HFFc6 (cell line): ENCODE measurements at regions not wholly inside any gene's neighbourhood (a gene's known extent, or its start where the extent isn't known, plus 50 kb on each side); places are given as distances from the start of the nearest gene placed in this dataset.
"Not testable (repeated sequence)": the region's sequence is repeated elsewhere in the genome, so short reads cannot be mapped to it uniquely, and the experiment has no call there.

Source experiments
- DNase-seq: peaks from one replicate; pipeline ENCODE4 v3.0.0-alpha.2; 2018
- H3K27ac Mint-ChIP-seq: 2 replicates; pipeline ENCODE4 v1.8.0; 2020; ENCODE audit warnings: mild to moderate bottlenecking, mixed read lengths
- H3K27me3 Mint-ChIP-seq: 2 replicates; pipeline ENCODE4 v1.8.0; 2021; ENCODE audit warnings: mild to moderate bottlenecking, moderate library complexity, mixed read lengths; ENCODE audit not compliant: insufficient read depth
- H3K36me3 Mint-ChIP-seq: 2 replicates; pipeline ENCODE4 v1.8.0; 2021; ENCODE audit warnings: low read depth, mixed read lengths
- H3K4me1 Mint-ChIP-seq: 2 replicates; pipeline ENCODE4 v1.8.0; 2020; ENCODE audit warnings: low read depth, mixed read lengths
- H3K4me3 Mint-ChIP-seq: 2 replicates; pipeline ENCODE4 v1.8.0; 2020; ENCODE audit warnings: mild to moderate bottlenecking, moderate library complexity, mixed read lengths
- H3K9me3 Mint-ChIP-seq: 2 replicates; pipeline ENCODE4 v1.8.0; 2020; ENCODE audit warnings: mild to moderate bottlenecking, mixed read lengths
- TF ChIP-seq, protein P1 (sequence below): fragments of 200-600 bp; sonication (generic); IDR thresholded peaks from 2 replicates; pipeline ENCODE4 v1.5.0; 2021; ENCODE audit warnings: antibody characterized with exemption, mild to moderate bottlenecking

DNA sequence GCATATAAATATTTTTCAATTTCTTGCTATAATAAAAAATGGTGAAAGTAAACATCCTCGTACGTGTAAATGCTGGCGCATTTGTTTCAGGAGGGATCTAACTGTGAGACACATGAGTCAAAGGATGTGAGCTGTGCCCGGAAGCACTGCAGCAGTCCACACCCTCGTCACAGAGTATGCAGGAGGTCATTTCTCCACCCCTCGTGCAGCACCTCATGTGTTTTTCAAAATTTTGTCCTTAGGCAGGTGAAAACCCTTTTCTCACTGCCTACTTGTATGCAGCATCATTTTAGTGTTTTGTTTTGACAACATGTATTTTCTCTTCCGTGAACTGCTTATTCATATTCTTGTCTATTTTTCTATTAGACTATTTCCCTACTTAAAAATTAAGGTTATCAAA is 162.7 kb downstream of the AVL9 start:
- Mint-ChIP-seq H3K27me3 (no peaks in the 10 kb centered on the region), H3K36me3 (no peaks in the 10 kb centered on the region), H3K4me3 (no peak overlapping the region; the same call in 1 of the 2 replicates), H3K4me1 (peaks cover 29% of the 10 kb centered on the region), H3K9me3 (no peaks in the 10 kb centered on the region), H3K27ac (peak overlapping the region; percentile 4; the same call in 1 of the 2 replicates)
- DNase-seq = peak; percentile 1
- TF ChIP-seq, protein P1, sequence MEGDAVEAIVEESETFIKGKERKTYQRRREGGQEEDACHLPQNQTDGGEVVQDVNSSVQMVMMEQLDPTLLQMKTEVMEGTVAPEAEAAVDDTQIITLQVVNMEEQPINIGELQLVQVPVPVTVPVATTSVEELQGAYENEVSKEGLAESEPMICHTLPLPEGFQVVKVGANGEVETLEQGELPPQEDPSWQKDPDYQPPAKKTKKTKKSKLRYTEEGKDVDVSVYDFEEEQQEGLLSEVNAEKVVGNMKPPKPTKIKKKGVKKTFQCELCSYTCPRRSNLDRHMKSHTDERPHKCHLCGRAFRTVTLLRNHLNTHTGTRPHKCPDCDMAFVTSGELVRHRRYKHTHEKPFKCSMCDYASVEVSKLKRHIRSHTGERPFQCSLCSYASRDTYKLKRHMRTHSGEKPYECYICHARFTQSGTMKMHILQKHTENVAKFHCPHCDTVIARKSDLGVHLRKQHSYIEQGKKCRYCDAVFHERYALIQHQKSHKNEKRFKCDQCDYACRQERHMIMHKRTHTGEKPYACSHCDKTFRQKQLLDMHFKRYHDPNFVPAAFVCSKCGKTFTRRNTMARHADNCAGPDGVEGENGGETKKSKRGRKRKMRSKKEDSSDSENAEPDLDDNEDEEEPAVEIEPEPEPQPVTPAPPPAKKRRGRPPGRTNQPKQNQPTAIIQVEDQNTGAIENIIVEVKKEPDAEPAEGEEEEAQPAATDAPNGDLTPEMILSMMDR = no peak

DNA sequence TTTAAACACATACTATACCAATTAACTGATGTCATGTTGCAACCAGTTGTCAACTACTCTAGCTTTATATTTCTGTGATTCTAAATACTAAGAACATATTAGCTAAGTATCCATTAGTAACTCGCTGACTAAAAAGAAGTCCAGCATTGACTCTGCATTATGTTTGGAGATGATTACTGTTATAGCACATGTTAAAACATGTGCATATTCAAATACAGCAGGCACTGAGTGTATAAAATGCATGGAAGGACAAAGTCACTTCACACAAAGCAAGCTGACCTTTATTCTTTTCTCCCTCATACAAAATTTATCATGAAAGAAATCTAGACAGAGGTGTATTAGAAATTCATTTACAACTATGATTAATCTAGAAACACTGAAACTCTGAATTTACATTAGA is 159.3 kb downstream of the AVL9 start:
- not testable (repeated sequence) for H3K27me3 Mint-ChIP-seq, H3K36me3 Mint-ChIP-seq, H3K27ac Mint-ChIP-seq, H3K4me3 Mint-ChIP-seq, H3K9me3 Mint-ChIP-seq, DNase-seq
- peaks cover 19% of the 10 kb centered on the region for H3K4me1 Mint-ChIP-seq

DNA sequence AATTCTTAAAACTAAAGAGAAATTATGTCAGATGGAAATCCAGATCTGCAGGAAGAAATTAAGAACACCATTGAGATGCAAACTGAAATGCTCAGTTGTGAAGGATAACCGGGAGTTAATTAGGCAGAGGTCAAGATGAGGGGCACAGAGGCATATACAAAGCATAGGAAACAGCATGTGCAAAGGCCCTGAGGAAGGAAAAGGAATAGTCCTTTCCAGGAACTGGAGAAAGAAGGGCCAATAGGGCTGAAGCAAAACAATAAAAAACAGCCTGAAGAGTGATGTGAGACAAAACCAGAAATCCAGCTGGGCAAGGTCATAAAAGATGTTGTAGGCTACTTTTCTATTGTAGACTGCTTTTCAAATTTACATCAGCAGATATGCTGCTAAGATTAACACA is 155.1 kb downstream of the AVL9 start:
- not testable (repeated sequence) for H3K4me1 Mint-ChIP-seq, H3K36me3 Mint-ChIP-seq, H3K4me3 Mint-ChIP-seq, H3K27ac Mint-ChIP-seq, H3K9me3 Mint-ChIP-seq, DNase-seq, H3K27me3 Mint-ChIP-seq

DNA sequence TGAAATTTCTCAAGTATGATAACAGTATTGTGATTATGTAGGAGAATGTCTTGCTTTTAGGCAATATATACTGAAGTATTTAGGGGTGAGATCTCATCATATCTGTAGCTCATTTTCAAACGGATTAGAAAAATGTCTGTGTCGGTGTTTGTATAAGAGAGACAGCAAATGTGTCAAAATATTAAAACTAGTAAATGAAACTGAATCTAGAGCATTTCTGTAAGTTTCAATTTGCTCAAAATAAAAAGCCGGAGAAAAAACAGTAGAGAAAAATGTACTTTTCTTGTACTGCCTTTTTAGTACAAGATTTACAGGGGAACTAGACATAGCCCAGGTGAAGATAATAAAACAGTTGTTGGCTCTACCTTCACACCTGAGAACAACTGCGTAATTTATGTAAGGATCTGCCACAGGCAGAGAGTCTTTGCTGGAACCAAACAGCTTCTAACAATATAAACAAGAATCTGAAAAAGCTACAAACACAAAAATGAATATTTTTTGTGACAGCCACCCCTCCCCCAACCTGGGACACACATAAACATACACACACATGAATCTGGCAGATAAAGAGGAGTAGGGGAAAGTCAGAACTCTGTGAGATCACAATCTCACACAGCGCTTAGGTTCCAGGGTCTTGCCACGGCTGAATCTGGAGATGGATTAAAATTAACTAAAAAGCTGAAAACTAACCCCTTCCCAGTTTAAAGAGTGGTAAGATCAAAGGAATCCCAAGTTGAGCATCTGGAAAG is 153.3 kb downstream of the AVL9 start:
- no peak overlapping the region for H3K4me3 Mint-ChIP-seq
- no peak overlapping the region for H3K27ac Mint-ChIP-seq
- no peak for DNase-seq
- no peaks in the 10 kb centered on the region for H3K4me1 Mint-ChIP-seq
- TF ChIP-seq, protein P1 = no peak
- no peaks in the 10 kb centered on the region for H3K27me3 Mint-ChIP-seq
- no peaks in the 10 kb centered on the region; the same call in 1 of the 2 replicates for H3K36me3 Mint-ChIP-seq
- no peaks in the 10 kb centered on the region for H3K9me3 Mint-ChIP-seq

DNA sequence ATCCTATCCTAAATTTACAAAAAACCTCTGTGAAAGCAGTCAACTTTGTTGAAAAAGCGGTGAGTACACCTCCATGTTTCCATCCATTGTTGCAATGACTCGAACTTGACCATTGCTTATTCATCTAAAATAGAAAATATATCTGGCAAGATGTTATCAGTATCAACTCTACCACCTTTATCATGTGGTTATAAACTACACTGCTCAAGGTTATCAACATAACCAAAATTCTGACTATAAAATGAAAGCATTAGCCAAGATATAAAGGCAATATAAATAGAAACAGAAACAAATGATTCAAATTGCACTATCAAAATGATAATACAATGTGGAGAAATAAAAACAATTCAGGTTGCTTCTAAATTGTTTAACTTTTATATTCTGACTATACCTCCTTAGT is 150.0 kb downstream of the AVL9 start:
- not testable (repeated sequence) for H3K36me3 Mint-ChIP-seq, H3K4me1 Mint-ChIP-seq, H3K4me3 Mint-ChIP-seq, H3K27me3 Mint-ChIP-seq, H3K9me3 Mint-ChIP-seq, H3K27ac Mint-ChIP-seq, DNase-seq

DNA sequence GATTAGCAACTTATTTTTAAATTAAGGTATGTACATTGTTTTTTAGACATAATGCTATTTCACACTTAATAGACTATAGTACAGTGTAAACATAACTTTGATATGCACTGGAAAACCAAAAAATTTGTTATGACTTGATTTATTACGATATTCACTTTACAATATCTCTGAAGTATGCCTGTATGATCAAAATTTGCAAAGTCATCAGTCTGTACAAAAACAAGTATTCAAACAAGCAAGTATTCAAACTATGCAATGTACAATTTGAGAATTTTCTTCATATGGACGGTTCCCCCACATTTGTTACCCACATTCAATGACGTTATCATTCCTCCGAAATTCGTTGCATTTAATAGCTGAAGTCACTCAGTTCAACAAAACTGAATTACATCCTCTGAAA is 147.9 kb downstream of the AVL9 start:
- no peaks in the 10 kb centered on the region for H3K9me3 Mint-ChIP-seq
- no peaks in the 10 kb centered on the region for H3K4me1 Mint-ChIP-seq
- no peaks in the 10 kb centered on the region; the same call in 1 of the 2 replicates for H3K36me3 Mint-ChIP-seq
- no peak for DNase-seq
- TF ChIP-seq, protein P1 = no peak
- H3K4me3 Mint-ChIP-seq = no peak overlapping the region
- H3K27me3 Mint-ChIP-seq = no peaks in the 10 kb centered on the region
- no peak overlapping the region for H3K27ac Mint-ChIP-seq

DNA sequence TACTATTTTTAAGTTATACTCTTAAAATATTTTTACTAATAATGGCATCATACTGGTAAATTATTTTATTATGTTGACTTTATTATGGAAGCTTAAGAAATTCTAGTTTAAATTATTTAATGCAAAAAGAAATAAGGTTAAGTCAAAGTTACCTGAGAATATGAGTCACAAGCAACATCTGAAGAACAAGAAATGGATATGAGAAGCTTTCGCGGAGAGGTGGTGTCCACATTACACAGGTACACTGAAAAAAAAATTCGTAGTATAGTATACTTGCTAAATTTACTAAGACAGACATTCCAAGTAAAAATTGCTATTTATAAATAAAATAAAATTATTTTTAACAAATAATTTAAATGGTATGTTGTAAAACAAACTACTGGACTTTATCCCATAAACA is 143.8 kb downstream of the AVL9 start:
- peaks cover 12% of the 10 kb centered on the region for H3K36me3 Mint-ChIP-seq
- no peak overlapping the region for H3K4me3 Mint-ChIP-seq
- no peaks in the 10 kb centered on the region for H3K27me3 Mint-ChIP-seq
- no peaks in the 10 kb centered on the region for H3K4me1 Mint-ChIP-seq
- H3K9me3 Mint-ChIP-seq = peaks cover 12% of the 10 kb centered on the region
- no peak overlapping the region for H3K27ac Mint-ChIP-seq
- TF ChIP-seq, protein P1 = no peak
- DNase-seq = no peak

DNA sequence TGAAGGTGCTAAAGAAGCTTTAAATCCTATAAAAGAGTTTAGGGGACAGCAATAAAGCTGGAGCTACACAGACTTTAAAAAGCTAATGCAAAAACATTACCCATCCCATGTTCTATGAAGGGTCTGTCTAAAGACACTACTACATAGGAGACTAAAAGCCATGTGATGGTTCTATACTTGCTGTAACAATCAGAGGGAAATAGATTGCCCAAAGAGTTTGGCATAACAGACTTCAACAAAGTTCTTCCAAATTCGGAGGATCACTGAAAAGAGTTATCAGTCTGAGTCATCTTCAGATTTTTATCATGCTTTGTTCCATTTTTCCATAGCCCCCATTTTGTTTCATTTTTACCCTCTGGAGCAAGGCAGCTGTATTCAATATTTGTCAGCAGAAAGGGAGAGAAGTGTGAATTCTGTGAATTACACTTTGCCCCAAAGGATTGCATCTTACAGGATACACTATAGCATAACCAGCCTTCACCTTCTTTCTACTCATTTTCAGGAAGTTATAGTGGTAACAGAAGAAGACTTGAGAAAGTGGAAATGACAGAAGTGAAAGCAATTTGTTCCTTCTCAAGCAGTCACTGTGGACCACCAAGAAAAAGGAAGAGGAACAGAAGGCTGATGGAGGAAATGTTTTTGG is 143.3 kb downstream of the AVL9 start:
- peaks cover 12% of the 10 kb centered on the region for H3K9me3 Mint-ChIP-seq
- peaks cover 12% of the 10 kb centered on the region for H3K36me3 Mint-ChIP-seq
- not testable (repeated sequence) for H3K27ac Mint-ChIP-seq, H3K27me3 Mint-ChIP-seq, DNase-seq, H3K4me3 Mint-ChIP-seq, H3K4me1 Mint-ChIP-seq
